ENCODE measurements at regions not wholly inside any gene's neighbourhood (a gene's known extent, or its start where the extent isn't known, plus 50 kb on each side); places are given as distances from the start of the nearest gene placed in this dataset.

- H3K9ac ChIP-seq (ENCODE audit: insufficient read depth, low read length): no peak overlapping the region
- no peaks in the 10 kb centered on the region for H3K36me3 ChIP-seq (ENCODE audit: control insufficient read depth, insufficient read depth, low read length)
- TF ChIP-seq CTCF (conservative IDR thresholded peaks at IDR 0.05 in 1 of 2, IDR thresholded peaks at IDR 0.05 in 1 of 2; ENCODE audit: low read depth in 1 of 2, low read length in 2 of 2) (no peak), EZH2 (IDR thresholded peaks at IDR 0.05; ENCODE audit: low read length, missing control alignments) (no peak)
- no peaks in the 10 kb centered on the region for H3K79me2 ChIP-seq (ENCODE audit: control insufficient read depth, insufficient read depth, low read length)
- no peaks in the 10 kb centered on the region for H3K9me3 ChIP-seq (ENCODE audit: control insufficient read depth, insufficient read depth, low read depth, low read length)
- H2AFZ ChIP-seq (ENCODE audit: low read length): no peak overlapping the region
- no peaks in the 10 kb centered on the region for H3K4me1 ChIP-seq (ENCODE audit: control insufficient read depth, extremely low read depth, insufficient read depth, low read length)
- H3K27ac ChIP-seq (ENCODE audit: insufficient read depth, low read length): no peak overlapping the region
- H3K4me3 ChIP-seq (replicated peaks in 1 of 4; ENCODE audit: control extremely low read depth in 1 of 4, insufficient read depth in 1 of 4, low read depth in 3 of 4, low read length in 4 of 4): no peak overlapping the region
- no peak overlapping the region for H3K4me2 ChIP-seq (ENCODE audit: extremely low read depth, insufficient read depth, low read length)
- peaks cover 18% of the 10 kb centered on the region for H3K27me3 ChIP-seq (ENCODE audit: control insufficient read depth, insufficient read depth, low read length)
- H4K20me1 ChIP-seq (ENCODE audit: control insufficient read depth, extremely low read depth, insufficient read depth, low read length): no peaks in the 10 kb centered on the region
- DNase-seq (ENCODE audit: low read depth in 2 of 2): no peak
These were observed 88.1 kb downstream of the AXIN2 start for GRCh38 chr17:65473363-65473762.

- peaks cover 18% of the 10 kb centered on the region for H3K27me3 ChIP-seq (ENCODE audit: control insufficient read depth, insufficient read depth, low read length)
- no peak overlapping the region for H2AFZ ChIP-seq (ENCODE audit: low read length)
- no peak overlapping the region for H3K4me2 ChIP-seq (ENCODE audit: extremely low read depth, insufficient read depth, low read length)
These were observed 88.7 kb downstream of the AXIN2 start for GRCh38 chr17:65472666-65473309.

GRCh38 chr17:65470783-65471182, 90.7 kb downstream of the AXIN2 start:
- DNase-seq (ENCODE audit: low read depth in 2 of 2): no peak
- no peaks in the 10 kb centered on the region for H4K20me1 ChIP-seq (ENCODE audit: control insufficient read depth, extremely low read depth, insufficient read depth, low read length)

More at GRCh38 chr17:65472666-65473309, 88.7 kb downstream of the AXIN2 start:
- Histone ChIP-seq H3K9me3 (ENCODE audit: control insufficient read depth, insufficient read depth, low read depth, low read length) (no peaks in the 10 kb centered on the region), H4K20me1 (ENCODE audit: control insufficient read depth, extremely low read depth, insufficient read depth, low read length) (no peaks in the 10 kb centered on the region), H3K36me3 (ENCODE audit: control insufficient read depth, insufficient read depth, low read length) (no peaks in the 10 kb centered on the region), H3K27ac (ENCODE audit: insufficient read depth, low read length) (no peak overlapping the region), H3K4me3 (replicated peaks in 1 of 4; ENCODE audit: control extremely low read depth in 1 of 4, insufficient read depth in 1 of 4, low read depth in 3 of 4, low read length in 4 of 4) (no peak overlapping the region), H3K4me1 (ENCODE audit: control insufficient read depth, extremely low read depth, insufficient read depth, low read length) (no peaks in the 10 kb centered on the region), H3K79me2 (ENCODE audit: control insufficient read depth, insufficient read depth, low read length) (no peaks in the 10 kb centered on the region), H3K9ac (ENCODE audit: insufficient read depth, low read length) (no peak overlapping the region)
- TF ChIP-seq CTCF (conservative IDR thresholded peaks at IDR 0.05 in 1 of 2, IDR thresholded peaks at IDR 0.05 in 1 of 2; ENCODE audit: low read depth in 1 of 2, low read length in 2 of 2) (no peak), EZH2 (IDR thresholded peaks at IDR 0.05; ENCODE audit: low read length, missing control alignments) (no peak)
- peak; percentile 53 to 76 for DNase-seq (ENCODE audit: low read depth in 2 of 2)

More at GRCh38 chr17:65470783-65471182, 90.7 kb downstream of the AXIN2 start:
- TF ChIP-seq CTCF (conservative IDR thresholded peaks at IDR 0.05 in 1 of 2, IDR thresholded peaks at IDR 0.05 in 1 of 2; ENCODE audit: low read depth in 1 of 2, low read length in 2 of 2): no peak
- no peak for TF ChIP-seq EZH2 (IDR thresholded peaks at IDR 0.05; ENCODE audit: low read length, missing control alignments)
- Histone ChIP-seq H3K4me2 (ENCODE audit: extremely low read depth, insufficient read depth, low read length) (no peak overlapping the region), H3K4me1 (ENCODE audit: control insufficient read depth, extremely low read depth, insufficient read depth, low read length) (no peaks in the 10 kb centered on the region), H3K9me3 (ENCODE audit: control insufficient read depth, insufficient read depth, low read depth, low read length) (no peaks in the 10 kb centered on the region), H3K27me3 (ENCODE audit: control insufficient read depth, insufficient read depth, low read length) (peaks cover 18% of the 10 kb centered on the region), H3K79me2 (ENCODE audit: control insufficient read depth, insufficient read depth, low read length) (no peaks in the 10 kb centered on the region), H2AFZ (ENCODE audit: low read length) (no peak overlapping the region), H3K27ac (ENCODE audit: insufficient read depth, low read length) (no peak overlapping the region), H3K4me3 (replicated peaks in 1 of 4; ENCODE audit: control extremely low read depth in 1 of 4, insufficient read depth in 1 of 4, low read depth in 3 of 4, low read length in 4 of 4) (no peak overlapping the region), H3K36me3 (ENCODE audit: control insufficient read depth, insufficient read depth, low read length) (no peaks in the 10 kb centered on the region), H3K9ac (ENCODE audit: insufficient read depth, low read length) (no peak overlapping the region)

All from fibroblast of lung (primary cell).